GM12878 (cell line): ENCODE measurements at regions not wholly inside any gene's neighbourhood (a gene's known extent, or its start where the extent isn't known, plus 50 kb on each side); places are given as distances from the start of the nearest gene placed in this dataset.

Experiments
- ATAC-seq: fragments of 200-7000 bp; cut with Tn5 transposase; 3 replicates; pipeline ENCODE4 v1.9.1; 2020; ENCODE audit warnings: mild to moderate bottlenecking, moderate library complexity
- BruUV-seq: library from RNA; stranded (reverse); fragments of 400-500 nt; replicated peaks from 2 replicates; lab custom pipeline; 2021; lab: Mats Ljungman, UMichigan
- CTCF ChIA-PET: fragments of 300-600 bp; sonication (Branson Sonifier 250); formaldehyde crosslinking; extraction: SDS; loops from one replicate; lab custom pipeline; 2021; ENCODE audit warnings: inconsistent platforms; lab: Yijun Ruan, JAX
- POLR2A ChIA-PET: fragments of 350-600 bp; formaldehyde crosslinking; extraction: SDS; loops from one replicate; lab custom pipeline; 2021; ENCODE audit warnings: inconsistent platforms; lab: Charles Lee
- RAD21 ChIA-PET: fragments of 300-600 bp; sonication (Branson Sonifier 250); formaldehyde crosslinking; loops from one replicate; lab custom pipeline; 2023; ENCODE audit warnings: antibody characterized with exemption; ENCODE audit not compliant: unreplicated experiment; lab: Charles Lee
- SMC1A ChIA-PET: fragments of 300-600 bp; sonication (Branson Sonifier 250); formaldehyde crosslinking; loops from one replicate; lab custom pipeline; 2023; ENCODE audit not compliant: unreplicated experiment, uncharacterized antibody; lab: Charles Lee
- DNase-seq: peaks from one replicate; pipeline ENCODE4 v3.0.0-alpha.2; 2011; ENCODE audit warnings: low read depth, low spot score
- FAIRE-seq: peaks from 3 replicates; lab custom pipeline; 2011; peaks lifted over from hg19 to GRCh38; lab: Jason Lieb, UNC
- H2AFZ ChIP-seq: 2 replicates; pipeline ENCODE4 v1.6.0; 2011; ENCODE audit warnings: low read depth, low read length, control low read depth; ENCODE audit not compliant: control insufficient read depth
- H3K27ac ChIP-seq: 2 replicates; pipeline ENCODE4 v1.5.1; 2011; ENCODE audit warnings: control low read depth; ENCODE audit not compliant: control insufficient read depth, insufficient read depth
- H3K27me3 ChIP-seq, 2 experiments: replicated peaks in 1 of 2; 2 replicates each; pipeline versions ENCODE4 v1.6.0 to v1.6.1; 2011; ENCODE audit warnings: low read length in 1 of 2; ENCODE audit not compliant: control insufficient read depth in 2 of 2, insufficient read depth in 2 of 2
- H3K36me3 ChIP-seq, 2 experiments: 2 replicates each; pipeline ENCODE4 v1.5.1; 2011; ENCODE audit warnings: low read length in 1 of 2; ENCODE audit not compliant: control insufficient read depth in 2 of 2, insufficient read depth in 2 of 2
- H3K4me1 ChIP-seq: 2 replicates; pipeline ENCODE4 v1.6.1; 2011; ENCODE audit warnings: mild to moderate bottlenecking, low read length, moderate library complexity, mixed read lengths; ENCODE audit not compliant: control insufficient read depth, insufficient read depth
- H3K4me2 ChIP-seq: 2 replicates; pipeline ENCODE4 v1.6.0; 2011; ENCODE audit warnings: control low read depth; ENCODE audit not compliant: control insufficient read depth, insufficient read depth
- H3K4me3 ChIP-seq: fragments of 200-600 bp; sonication (generic); 2 replicates; pipeline ENCODE4 v1.5.1; 2016
- H3K79me2 ChIP-seq: 2 replicates; pipeline ENCODE4 v1.6.0; 2011; ENCODE audit warnings: low read length; ENCODE audit not compliant: control insufficient read depth, insufficient read depth
- H3K9ac ChIP-seq: 2 replicates; pipeline ENCODE4 v1.8.0; 2011; ENCODE audit warnings: low read length, control low read depth, mixed read lengths; ENCODE audit not compliant: control insufficient read depth, insufficient read depth
- H3K9me3 ChIP-seq: replicated peaks from 3 replicates; pipeline ENCODE4 v1.5.1; 2011; ENCODE audit warnings: mild to moderate bottlenecking, low read length; ENCODE audit not compliant: control insufficient read depth, insufficient read depth
- H4K20me1 ChIP-seq: 2 replicates; pipeline ENCODE4 v1.6.0; 2011; ENCODE audit not compliant: control insufficient read depth, insufficient read depth
- BRCA1 ChIP-seq: IDR thresholded peaks from 2 replicates; pipeline ENCODE4 v1.6.1; 2011; ENCODE audit warnings: low read depth, low read length, improper control_type of control experiment
- CHD1 ChIP-seq: IDR thresholded peaks from 2 replicates; pipeline ENCODE4 v1.6.1; 2012; ENCODE audit warnings: low read depth, low read length, improper control_type of control experiment
- ETV6 ChIP-seq, 2 experiments: fragments of 450-650 bp in 1 of 2; IDR thresholded peaks in 1 of 2; conservative IDR thresholded peaks in 1 of 2; 2 replicates each; pipeline ENCODE4 v1.6.1; 2014; ENCODE audit warnings: antibody characterized with exemption in 1 of 2, borderline replicate concordance in 1 of 2, low read depth in 1 of 2, mild to moderate bottlenecking in 1 of 2, moderate library complexity in 1 of 2
- HSF1 ChIP-seq: fragments of 150-350 bp; IDR thresholded peaks from 2 replicates; pipeline ENCODE4 v1.6.1; 2014; ENCODE audit warnings: mild to moderate bottlenecking, low read depth, low read length
- MAX ChIP-seq: IDR thresholded peaks from 2 replicates; pipeline ENCODE4 v1.6.1; 2012; ENCODE audit warnings: low read depth, low read length, improper control_type of control experiment
- NFIC ChIP-seq: IDR thresholded peaks from 2 replicates; pipeline ENCODE4 v1.6.1; 2012; ENCODE audit warnings: low read depth, mild to moderate bottlenecking, inconsistent platforms, low read length, moderate library complexity
- NFYA ChIP-seq: IDR thresholded peaks from 2 replicates; pipeline ENCODE4 v1.6.1; 2011; ENCODE audit warnings: low read depth, mild to moderate bottlenecking, low read length, improper control_type of control experiment, borderline replicate concordance
- TBL1XR1 ChIP-seq: IDR thresholded peaks from 2 replicates; pipeline ENCODE4 v1.6.1; 2012; ENCODE audit warnings: low read depth, low read length, improper control_type of control experiment
- USF2 ChIP-seq: IDR thresholded peaks from 2 replicates; pipeline ENCODE4 v1.6.1; 2011; ENCODE audit warnings: low read depth, low read length, improper control_type of control experiment, borderline replicate concordance
- ZNF687 ChIP-seq: fragments of 450-650 bp; IDR thresholded peaks from 2 replicates; pipeline ENCODE4 v1.6.1; 2017; ENCODE audit warnings: mild to moderate bottlenecking, moderate library complexity
- WGBS: methylation state at CpG from one replicate; pipeline ENCODE4 v1.1.6; 2016; ENCODE audit warnings: low lambda C conversion rate; ENCODE audit not compliant: insufficient replicate concordance, insufficient coverage; ENCODE audit errors: missing lambda C conversion rate; 5-methylcytosine and 5-hydroxymethylcytosine counted together
- in situ Hi-C: fragments of 300-500 bp; cut with MboI; formaldehyde crosslinking; loops from 9 replicates; pipeline ENCODE4 v1.14.3; 2018; ENCODE audit warnings: mixed read lengths
- intact Hi-C: fragments of 100-400 bp; cut with micrococcal nuclease; formaldehyde crosslinking; loops from one replicate; pipeline ENCODE4 v1.14.2; 2022; ENCODE audit not compliant: unreplicated experiment

DNA sequence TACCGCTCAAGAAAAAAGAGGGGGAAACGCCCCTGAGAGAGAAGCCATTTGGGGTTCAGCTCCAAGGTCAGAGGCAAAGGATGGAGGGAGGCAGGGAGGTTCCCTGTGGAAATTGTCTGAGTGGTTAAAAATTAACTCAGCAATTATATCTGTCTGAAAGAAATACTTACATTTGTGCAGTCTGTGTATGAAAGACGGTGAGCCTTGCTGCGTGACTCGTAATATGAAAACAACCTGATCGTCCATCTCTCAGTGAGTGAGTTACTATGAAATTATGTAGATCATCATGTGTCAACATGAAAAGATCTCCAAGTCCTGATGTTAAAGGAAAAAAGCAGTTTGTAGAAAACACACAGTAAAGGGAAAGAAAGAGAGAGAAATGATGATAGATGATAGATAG is 67.2 kb upstream of the FAM204A start:
- POLR2A ChIA-PET: no interaction called here
- H2AFZ ChIP-seq: no peak overlapping the region
- H3K4me3 ChIP-seq: no peak overlapping the region
- H3K9ac ChIP-seq: no peak overlapping the region
- CTCF ChIA-PET: no interaction called here
- RAD21 ChIA-PET: no interaction called here
- in situ Hi-C loops (no loop called here), intact Hi-C loops (no loop called here)
- no peak overlapping the region for H3K27ac ChIP-seq
- H3K79me2 ChIP-seq: no peaks in the 10 kb centered on the region
- SMC1A ChIA-PET: no interaction called here
- H3K4me1 ChIP-seq: no peaks in the 10 kb centered on the region
- no peaks in the 10 kb centered on the region for H3K9me3 ChIP-seq
- H4K20me1 ChIP-seq: no peaks in the 10 kb centered on the region
- H3K4me2 ChIP-seq: no peak overlapping the region
- H3K36me3 ChIP-seq: no peaks in the 10 kb centered on the region
- H3K27me3 ChIP-seq: no peaks in the 10 kb centered on the region; a peak in 2 of 4 replicates
- WGBS: 32% methylated on average over 5 of the region's 6 CpGs
- DNase-seq: no peak
- no TSS peak for BruUV-seq
- no peak for FAIRE-seq
- TF ChIP-seq ZNF687 (no peak), NFIC (no peak)
- no peak for ATAC-seq

DNA sequence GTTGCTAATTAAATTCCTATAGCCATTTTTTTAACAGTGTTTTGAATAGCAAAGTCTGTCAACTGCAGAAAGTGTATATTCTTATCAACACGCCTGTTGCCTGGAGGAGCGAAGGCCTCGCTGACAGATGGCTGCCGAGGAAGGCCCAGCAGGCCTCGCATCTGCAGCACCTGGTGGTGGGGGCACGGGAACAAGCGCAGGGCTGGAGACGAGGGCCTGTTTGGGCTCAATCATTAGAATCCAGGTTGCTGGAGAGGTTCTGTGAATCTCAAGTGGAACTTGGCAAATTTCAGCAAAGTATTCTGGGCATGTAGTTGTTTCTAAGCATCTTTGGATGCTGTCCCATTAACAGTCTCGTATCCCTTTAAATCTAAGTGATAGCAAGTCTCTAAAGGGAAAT is 66.1 kb upstream of the FAM204A start:
- in situ Hi-C loops (no loop called here), intact Hi-C loops (no loop called here)
- no peak overlapping the region for H2AFZ ChIP-seq
- ChIA-PET RAD21 (no interaction called here), POLR2A (no interaction called here), SMC1A (no interaction called here), CTCF (no interaction called here)
- ATAC-seq: no peak
- no peak for DNase-seq
- no peaks in the 10 kb centered on the region for H3K9me3 ChIP-seq
- no peaks in the 10 kb centered on the region; a peak in 1 of 4 replicates for H3K27me3 ChIP-seq
- H3K4me1 ChIP-seq: no peaks in the 10 kb centered on the region
- FAIRE-seq: no peak
- WGBS: 35% methylated on average over 9 of the region's 9 CpGs
- H4K20me1 ChIP-seq: no peaks in the 10 kb centered on the region
- H3K27ac ChIP-seq: no peak overlapping the region
- BruUV-seq: no TSS peak
- H3K36me3 ChIP-seq: no peaks in the 10 kb centered on the region
- no peaks in the 10 kb centered on the region for H3K79me2 ChIP-seq
- no peak overlapping the region for H3K4me2 ChIP-seq
- H3K9ac ChIP-seq: no peak overlapping the region
- H3K4me3 ChIP-seq: no peak overlapping the region
- TF ChIP-seq MAX (no peak), USF2 (no peak), CHD1 (no peak), TBL1XR1 (no peak), BRCA1 (no peak), NFYA (no peak), ETV6 (conservative IDR thresholded peaks at IDR 0.05 in 1 of 2, IDR thresholded peaks at IDR 0.05 in 1 of 2; ENCODE audit: borderline replicate concordance in 1 of 2, low read depth in 1 of 2) (no peak), HSF1 (no peak)
